HG02852 (cell line): ENCODE measurements at regions not wholly inside any gene's neighbourhood (a gene's known extent, or its start where the extent isn't known, plus 50 kb on each side); places are given as distances from the start of the nearest gene placed in this dataset.
"Not testable (repeated sequence)": the region's sequence is repeated elsewhere in the genome, so short reads cannot be mapped to it uniquely, and the experiment has no call there.

Experiments
- ATAC-seq: cut with Tn5 transposase; IDR thresholded peaks from one replicate; pipeline ENCODE4 v1.9.1; 2021; ENCODE audit warnings: mild to moderate bottlenecking, moderate library complexity; ENCODE audit not compliant: unreplicated experiment

GRCh38 chr4:151866592-151866918 lies 105.7 kb upstream of the GATB start:
- no peak for ATAC-seq

- no peak for ATAC-seq
Measured at GRCh38 chr4:151865744-151866591, 105.2 kb upstream of the GATB start.

- no peak for ATAC-seq
Measured at GRCh38 chr4:151865312-151865711, 104.5 kb upstream of the GATB start.

- ATAC-seq = no peak
Measured at GRCh38 chr4:151864068-151864467, 103.3 kb upstream of the GATB start.

GRCh38 chr4:151862766-151863165 lies 102.0 kb upstream of the GATB start:
- no peak for ATAC-seq

- no peak for ATAC-seq
Measured at GRCh38 chr4:151860561-151861093, 99.8 kb upstream of the GATB start.

GRCh38 chr4:151859641-151860040 lies 98.8 kb upstream of the GATB start:
- ATAC-seq = no peak

GRCh38 chr4:151858356-151858755 lies 97.5 kb upstream of the GATB start:
- no peak for ATAC-seq

GRCh38 chr4:151857368-151857767 lies 96.6 kb upstream of the GATB start:
- no peak for ATAC-seq

- ATAC-seq = no peak
Measured at GRCh38 chr4:151855747-151856146, 94.9 kb upstream of the GATB start.

- no peak for ATAC-seq
Measured at GRCh38 chr4:151854731-151855130, 93.9 kb upstream of the GATB start.

- no peak for ATAC-seq
Measured at GRCh38 chr4:151853034-151853433, 92.2 kb upstream of the GATB start.

- ATAC-seq = no peak
Measured at GRCh38 chr4:151852202-151852601, 91.4 kb upstream of the GATB start.

GRCh38 chr4:151851354-151851753 lies 90.5 kb upstream of the GATB start:
- no peak for ATAC-seq

GRCh38 chr4:151850791-151851213 lies 90.0 kb upstream of the GATB start:
- no peak for ATAC-seq

- ATAC-seq = not testable (repeated sequence)
Measured at GRCh38 chr4:151845551-151845950, 84.7 kb upstream of the GATB start.

- ATAC-seq = no peak
Measured at GRCh38 chr4:151842430-151843079, 81.7 kb upstream of the GATB start.

- no peak for ATAC-seq
Measured at GRCh38 chr4:151841107-151841506, 80.3 kb upstream of the GATB start.

- no peak for ATAC-seq
Measured at GRCh38 chr4:151835467-151835866, 74.7 kb upstream of the GATB start.

GRCh38 chr4:151833174-151833573 lies 72.4 kb upstream of the GATB start:
- ATAC-seq = peak; percentile 79

- no peak for ATAC-seq
Measured at GRCh38 chr4:151831526-151831925, 70.7 kb upstream of the GATB start.

- ATAC-seq = no peak
Measured at GRCh38 chr4:151830168-151830567, 69.4 kb upstream of the GATB start.
